CD4-positive, alpha-beta T cell (primary cell): ENCODE measurements at regions not wholly inside any gene's neighbourhood (a gene's known extent, or its start where the extent isn't known, plus 50 kb on each side); places are given as distances from the start of the nearest gene placed in this dataset.

Experiments used
- ATAC-seq: fragments of 200-7000 bp; cut with Tn5 transposase; one replicate; pipeline ENCODE4 v1.10.0; 2022; ENCODE audit warnings: mild to moderate bottlenecking; ENCODE audit not compliant: poor library complexity
- CTCF ChIA-PET: fragments of 350-600 bp; sonication (Branson Sonifier 250); formaldehyde crosslinking; loops from one replicate; lab custom pipeline; 2021; ENCODE audit warnings: antibody characterized with exemption, inconsistent platforms; lab: Charles Lee
- POLR2A ChIA-PET: fragments of 350-600 bp; sonication (Branson Sonifier 250); formaldehyde crosslinking; loops from one replicate; lab custom pipeline; 2021; ENCODE audit warnings: antibody characterized with exemption, inconsistent platforms; lab: Charles Lee
- DNase-seq, 14 experiments: peaks; one replicate each; pipeline ENCODE4 v3.0.0-alpha.2; 2013 to 2020; ENCODE audit warnings: mixed read lengths in 2 of 14
- H3K27ac ChIP-seq, 2 donors: one replicate each; pipeline versions ENCODE4 v1.5.1 to v1.7.0; 2013; ENCODE audit warnings: low read length in 2 of 2, low read depth in 1 of 2, mild to moderate bottlenecking in 1 of 2
- H3K27me3 ChIP-seq, 2 experiments: 1 replicate in 1 of 2; 2 replicates in 1 of 2; pipeline versions ENCODE4 v1.6.1 to v1.7.0; 2013; ENCODE audit warnings: low read length in 2 of 2, control low read depth in 1 of 2, mild to moderate bottlenecking in 1 of 2, moderate library complexity in 1 of 2; ENCODE audit not compliant: insufficient read depth in 2 of 2, control insufficient read depth in 1 of 2
- H3K36me3 ChIP-seq: one replicate; pipeline ENCODE4 v1.6.1; 2013; ENCODE audit warnings: low read length, control low read depth; ENCODE audit not compliant: insufficient read depth
- H3K4me1 ChIP-seq: one replicate; pipeline ENCODE4 v1.6.1; 2013; ENCODE audit warnings: low read length, control low read depth; ENCODE audit not compliant: insufficient read depth
- H3K4me3 ChIP-seq: one replicate; pipeline ENCODE4 v1.5.1; 2013; ENCODE audit warnings: mild to moderate bottlenecking, low read length, moderate library complexity
- H3K9me3 ChIP-seq, 2 experiments: 1 replicate in 1 of 2; 2 replicates in 1 of 2; pipeline versions ENCODE4 v1.6.1 to v1.7.0; 2013; ENCODE audit warnings: low read length in 2 of 2, mild to moderate bottlenecking in 2 of 2, control low read depth in 1 of 2, moderate library complexity in 1 of 2; ENCODE audit not compliant: control insufficient read depth in 1 of 2, insufficient read depth in 1 of 2
- H3K27ac Mint-ChIP-seq: one replicate; pipeline ENCODE4 v1.8.0; 2020; ENCODE audit warnings: mixed read lengths
- H3K27me3 Mint-ChIP-seq: one replicate; pipeline ENCODE4 v1.8.0; 2021; ENCODE audit warnings: mixed read lengths
- H3K36me3 Mint-ChIP-seq: one replicate; pipeline ENCODE4 v1.8.0; 2021; ENCODE audit warnings: low read depth, mixed read lengths
- H3K4me1 Mint-ChIP-seq: one replicate; pipeline ENCODE4 v1.8.0; 2021; ENCODE audit warnings: low read depth, mixed read lengths
- H3K4me3 Mint-ChIP-seq: one replicate; pipeline ENCODE4 v1.8.0; 2020; ENCODE audit warnings: mild to moderate bottlenecking, mixed read lengths
- H3K9me3 Mint-ChIP-seq: one replicate; pipeline ENCODE4 v1.8.0; 2020; ENCODE audit warnings: mixed read lengths
- CTCF ChIP-seq: fragments of 200-600 bp; IDR thresholded peaks from one replicate; pipeline ENCODE4 v1.8.0; 2022; ENCODE audit warnings: antibody characterized with exemption, mild to moderate bottlenecking
- intact Hi-C, 2 experiments: fragments of 100-400 bp; cut with DNase I in 1 of 2; cut with micrococcal nuclease in 1 of 2; formaldehyde crosslinking; loops; one replicate each; pipeline versions ENCODE4 v1.15.1 to v1.9.0; 2023 to 2025; cut with DNase I, micrococcal nuclease

- ChIA-PET POLR2A (no interaction called here), CTCF (no interaction called here)
- Mint-ChIP-seq H3K27me3 (no peaks in the 10 kb centered on the region), H3K4me1 (no peaks in the 10 kb centered on the region), H3K36me3 (no peaks in the 10 kb centered on the region), H3K27ac (no peak overlapping the region), H3K9me3 (no peaks in the 10 kb centered on the region), H3K4me3 (no peak overlapping the region)
- TF ChIP-seq CTCF: no peak
- H3K27ac ChIP-seq: no peak overlapping the region
- no peaks in the 10 kb centered on the region for H3K4me1 ChIP-seq
- DNase-seq (no peak), ATAC-seq (no peak)
- no peak overlapping the region for H3K4me3 ChIP-seq
- H3K27me3 ChIP-seq: no peaks in the 10 kb centered on the region
- no peaks in the 10 kb centered on the region for H3K9me3 ChIP-seq
- intact Hi-C loops: no loop called here
- no peaks in the 10 kb centered on the region for H3K36me3 ChIP-seq
These were observed 113.9 kb upstream of the EOLA2 start for GRCh38 chrX:150052226-150052625.

- Histone ChIP-seq H3K27me3 (no peaks in the 10 kb centered on the region), H3K4me3 (no peak overlapping the region), H3K9me3 (no peaks in the 10 kb centered on the region), H3K27ac (no peak overlapping the region), H3K4me1 (no peaks in the 10 kb centered on the region), H3K36me3 (no peaks in the 10 kb centered on the region)
- ChIA-PET POLR2A (no interaction called here), CTCF (no interaction called here)
- no peak overlapping the region for H3K27ac Mint-ChIP-seq
- H3K4me3 Mint-ChIP-seq: no peak overlapping the region
- no peaks in the 10 kb centered on the region for H3K27me3 Mint-ChIP-seq
- ATAC-seq: no peak
- no peaks in the 10 kb centered on the region for H3K4me1 Mint-ChIP-seq
- H3K36me3 Mint-ChIP-seq: no peaks in the 10 kb centered on the region
- no peaks in the 10 kb centered on the region for H3K9me3 Mint-ChIP-seq
- intact Hi-C loops: no loop called here
- DNase-seq: no peak
- no peak for TF ChIP-seq CTCF
These were observed 120.4 kb upstream of the EOLA2 start for GRCh38 chrX:150058728-150059127.

GRCh38 chrX:150060406-150060805 is 122.1 kb upstream of the EOLA2 start:
- Histone ChIP-seq H3K4me1 (no peaks in the 10 kb centered on the region), H3K27ac (no peak overlapping the region), H3K27me3 (no peaks in the 10 kb centered on the region), H3K9me3 (no peaks in the 10 kb centered on the region), H3K4me3 (no peak overlapping the region), H3K36me3 (no peaks in the 10 kb centered on the region)
- Mint-ChIP-seq H3K4me1 (no peaks in the 10 kb centered on the region), H3K27me3 (no peaks in the 10 kb centered on the region), H3K36me3 (no peaks in the 10 kb centered on the region), H3K27ac (no peak overlapping the region), H3K9me3 (no peaks in the 10 kb centered on the region), H3K4me3 (no peak overlapping the region)
- TF ChIP-seq CTCF: no peak
- intact Hi-C loops: no loop called here
- ChIA-PET POLR2A (no interaction called here), CTCF (no interaction called here)
- DNase-seq (no peak), ATAC-seq (no peak)
